H9 (cell line): ENCODE measurements at regions not wholly inside any gene's neighbourhood (a gene's known extent, or its start where the extent isn't known, plus 50 kb on each side); places are given as distances from the start of the nearest gene placed in this dataset.

Source experiments
- DNase-seq: peaks from one replicate; pipeline ENCODE4 v3.0.0-alpha.2; 2017
- H2AFZ ChIP-seq: one replicate; pipeline ENCODE4 v1.6.1; 2013; ENCODE audit warnings: mild to moderate bottlenecking, low read length, control low read depth, moderate library complexity
- H2AK5ac ChIP-seq: 2 replicates; pipeline ENCODE4 v1.6.1; 2013; ENCODE audit warnings: low read length, control low read depth, mixed read lengths; ENCODE audit not compliant: insufficient read length
- H2BK120ac ChIP-seq: one replicate; pipeline ENCODE4 v1.6.1; 2013; ENCODE audit warnings: low read depth, mild to moderate bottlenecking, low read length, control low read depth, inconsistent platforms; ENCODE audit not compliant: poor library complexity, severe bottlenecking
- H2BK12ac ChIP-seq: 2 replicates; pipeline ENCODE4 v1.6.1; 2013; ENCODE audit warnings: low read length, control low read depth, mixed read lengths, low read depth; ENCODE audit not compliant: insufficient read length
- H2BK15ac ChIP-seq: 2 replicates; pipeline ENCODE4 v1.6.1; 2013; ENCODE audit warnings: low read depth, low read length, control low read depth
- H2BK20ac ChIP-seq: one replicate; pipeline ENCODE4 v1.6.1; 2013; ENCODE audit warnings: low read depth, mild to moderate bottlenecking, low read length, control low read depth, inconsistent platforms; ENCODE audit not compliant: poor library complexity, severe bottlenecking
- H2BK5ac ChIP-seq: 2 replicates; pipeline ENCODE4 v1.6.1; 2013; ENCODE audit warnings: low read length, control low read depth, mixed read lengths; ENCODE audit not compliant: insufficient read length
- H3K14ac ChIP-seq: 2 replicates; pipeline ENCODE4 v1.6.1; 2013; ENCODE audit warnings: low read length, control low read depth; ENCODE audit not compliant: insufficient read depth
- H3K18ac ChIP-seq: 2 replicates; pipeline ENCODE4 v1.6.1; 2013; ENCODE audit warnings: low read depth, mild to moderate bottlenecking, mixed read lengths, low read length, control low read depth; ENCODE audit not compliant: insufficient read length
- H3K23ac ChIP-seq: 2 replicates; pipeline ENCODE4 v1.6.1; 2013; ENCODE audit warnings: low read length, control low read depth, mixed read lengths, low read depth; ENCODE audit not compliant: insufficient read length
- H3K23me2 ChIP-seq: 2 replicates; pipeline ENCODE4 v1.6.1; 2013; ENCODE audit warnings: low read depth, mild to moderate bottlenecking, mixed read lengths, low read length, control low read depth; ENCODE audit not compliant: insufficient read length, poor library complexity, severe bottlenecking
- H3K27ac ChIP-seq: 2 replicates; pipeline ENCODE4 v1.5.1; 2013; ENCODE audit warnings: low read length, control low read depth, mixed read lengths, low read depth; ENCODE audit not compliant: insufficient read length
- H3K27me3 ChIP-seq: 2 replicates; pipeline ENCODE4 v1.6.1; 2013; ENCODE audit warnings: low read length, control low read depth, inconsistent platforms; ENCODE audit not compliant: insufficient read depth
- H3K4ac ChIP-seq: 2 replicates; pipeline ENCODE4 v1.6.1; 2013; ENCODE audit warnings: low read depth, mild to moderate bottlenecking, control low read depth, inconsistent platforms, low read length, moderate library complexity
- H3K4me1 ChIP-seq: 2 replicates; pipeline ENCODE4 v1.6.1; 2013; ENCODE audit warnings: low read length, control low read depth, inconsistent platforms; ENCODE audit not compliant: insufficient read depth
- H3K4me2 ChIP-seq: 2 replicates; pipeline ENCODE4 v1.6.1; 2013; ENCODE audit warnings: low read length, control low read depth, mixed read lengths; ENCODE audit not compliant: insufficient read length, insufficient read depth
- H3K56ac ChIP-seq: 2 replicates; pipeline ENCODE4 v1.6.1; 2013; ENCODE audit warnings: low read depth, mild to moderate bottlenecking, mixed read lengths, low read length, control low read depth; ENCODE audit not compliant: insufficient read length
- H3K79me1 ChIP-seq: 2 replicates; pipeline ENCODE4 v1.6.1; 2013; ENCODE audit warnings: low read depth, mild to moderate bottlenecking, moderate library complexity, low read length, control low read depth, inconsistent platforms; ENCODE audit not compliant: insufficient read depth, poor library complexity, severe bottlenecking
- H3K79me2 ChIP-seq: 2 replicates; pipeline ENCODE4 v1.6.1; 2013; ENCODE audit warnings: low read length, control low read depth, inconsistent platforms; ENCODE audit not compliant: insufficient read depth
- H3K9ac ChIP-seq: 2 replicates; pipeline ENCODE4 v1.6.1; 2013; ENCODE audit warnings: low read length, control low read depth, mixed read lengths; ENCODE audit not compliant: insufficient read length; ENCODE audit errors: extremely low read depth
- H3K9me3 ChIP-seq: one replicate; pipeline ENCODE4 v1.6.1; 2013; ENCODE audit warnings: low read depth, low read length, inconsistent platforms; ENCODE audit not compliant: control insufficient read depth
- H3T11ph ChIP-seq: one replicate; pipeline ENCODE4 v1.6.1; 2013; ENCODE audit warnings: mild to moderate bottlenecking, low read length, control low read depth, inconsistent platforms
- H4K20me1 ChIP-seq: one replicate; pipeline ENCODE4 v1.6.1; 2013; ENCODE audit not compliant: control insufficient read depth, insufficient read length, insufficient read depth
- H4K5ac ChIP-seq: 2 replicates; pipeline ENCODE4 v1.6.1; 2013; ENCODE audit warnings: low read depth, mild to moderate bottlenecking, mixed read lengths, low read length, control low read depth; ENCODE audit not compliant: insufficient read length
- H4K8ac ChIP-seq: replicated peaks from 2 replicates; pipeline ENCODE4 v1.6.1; 2013; ENCODE audit warnings: low read length, control low read depth, mixed read lengths, low read depth; ENCODE audit not compliant: insufficient read length
- H4K91ac ChIP-seq: 2 replicates; pipeline ENCODE4 v1.6.1; 2013; ENCODE audit warnings: low read depth, mild to moderate bottlenecking, moderate library complexity, mixed read lengths, low read length, control low read depth; ENCODE audit not compliant: insufficient read length
- H3K27ac Mint-ChIP-seq, 3 experiments: 2 replicates in 2 of 3; 3 replicates in 1 of 3; pipeline ENCODE4 v1.8.0; 2020 to 2021; ENCODE audit warnings: mixed read lengths in 3 of 3, mild to moderate bottlenecking in 1 of 3, moderate library complexity in 1 of 3
- H3K27me3 Mint-ChIP-seq: 2 replicates; pipeline ENCODE4 v1.8.0; 2021; ENCODE audit warnings: low read depth, mild to moderate bottlenecking, moderate library complexity, mixed read lengths
- H3K36me3 Mint-ChIP-seq, 3 experiments: 2 replicates in 2 of 3; 3 replicates in 1 of 3; pipeline ENCODE4 v1.8.0; 2020 to 2021; ENCODE audit warnings: low read depth in 3 of 3, mixed read lengths in 3 of 3; ENCODE audit not compliant: insufficient read depth in 1 of 3
- H3K4me1 Mint-ChIP-seq, 2 experiments: 2 replicates each; pipeline ENCODE4 v1.8.0; 2020; ENCODE audit warnings: mixed read lengths in 2 of 2
- H3K4me3 Mint-ChIP-seq, 2 experiments: 2 replicates in 1 of 2; 3 replicates in 1 of 2; pipeline ENCODE4 v1.8.0; 2020 to 2021; ENCODE audit warnings: mild to moderate bottlenecking in 2 of 2, mixed read lengths in 2 of 2, moderate library complexity in 1 of 2
- H3K9me3 Mint-ChIP-seq, 2 experiments: 2 replicates in 1 of 2; 3 replicates in 1 of 2; pipeline ENCODE4 v1.8.0; 2020; ENCODE audit warnings: mild to moderate bottlenecking in 2 of 2, mixed read lengths in 2 of 2, moderate library complexity in 1 of 2
- WGBS: extraction: QIAGEN DNeasy Blood & Tissue Kit; methylation state at CpG from one replicate; pipeline ENCODE4 v1.1.7; 2013; ENCODE audit warnings: missing lambda C conversion rate, low lambda C conversion rate, mixed read lengths; ENCODE audit not compliant: insufficient read length; ENCODE audit errors: extremely low coverage; 5-methylcytosine and 5-hydroxymethylcytosine counted together
- TF ChIP-seq, protein P1 (sequence below): fragments of 200-600 bp; sonication (generic); conservative IDR thresholded peaks from 3 replicates; pipeline ENCODE4 v1.8.0; 2021; ENCODE audit warnings: antibody characterized with exemption, mild to moderate bottlenecking

DNA sequence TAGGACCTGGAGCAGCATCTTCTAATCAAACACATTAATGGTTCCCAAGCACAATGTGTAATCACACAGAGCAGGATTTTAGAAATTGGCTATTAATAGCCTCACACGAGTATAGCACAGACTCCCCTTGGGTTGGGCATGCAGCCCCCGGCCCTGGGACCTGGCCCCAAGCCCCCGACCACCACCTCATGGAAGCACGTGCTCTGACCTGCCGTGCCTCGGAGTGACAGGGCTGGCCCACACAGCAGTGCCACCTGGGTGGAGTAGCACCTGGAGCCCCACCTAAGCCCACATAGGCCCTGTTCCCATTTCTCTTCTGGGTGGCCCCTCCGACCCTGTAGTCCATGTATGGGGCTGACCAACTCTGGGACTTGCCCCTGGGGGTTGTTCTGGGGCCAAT, 171.8 kb downstream of the TTLL2 start:
- Histone ChIP-seq H3K4me1 (0 out of 2 replicates have a peak, but pooled peaks cover 4% of the 10 kb centered on the region), H3K79me2 (no peaks in the 10 kb centered on the region), H3K79me1 (no peaks in the 10 kb centered on the region), H4K20me1 (no peaks in the 10 kb centered on the region), H2BK120ac (no peak overlapping the region), H2BK20ac (no peak overlapping the region), H3K23ac (no peak overlapping the region), H3T11ph (no peak overlapping the region), H3K23me2 (no peaks in the 10 kb centered on the region), H3K18ac (no peak overlapping the region), H3K9ac (no peak overlapping the region), H4K8ac (no peak overlapping the region), H4K5ac (no peak overlapping the region), H2BK12ac (no peak overlapping the region), H3K4me2 (no peak overlapping the region), H2BK15ac (no peak overlapping the region), H3K4ac (no peak overlapping the region), H2AFZ (no peak overlapping the region), H3K27me3 (no peaks in the 10 kb centered on the region), H2AK5ac (no peak overlapping the region), H3K56ac (no peak overlapping the region), H3K14ac (no peak overlapping the region), H4K91ac (no peak overlapping the region), H3K27ac (no peak overlapping the region), H2BK5ac (no peak overlapping the region), H3K9me3 (no peaks in the 10 kb centered on the region)
- Mint-ChIP-seq H3K4me3 (no peak overlapping the region), H3K27me3 (peaks cover 2% of the 10 kb centered on the region), H3K4me1 (peaks cover 22 to 47% of the 10 kb centered on the region in 2 experiments), H3K36me3 (no peaks in the 10 kb centered on the region), H3K9me3 (peaks cover 0 to 10% of the 10 kb centered on the region in 2 experiments; a peak in 3 of 5 replicates), H3K27ac (no peak overlapping the region)
- WGBS: no CpG with 5 or more reads among the region's 7 CpGs
- DNase-seq: no peak
- TF ChIP-seq, protein P1, sequence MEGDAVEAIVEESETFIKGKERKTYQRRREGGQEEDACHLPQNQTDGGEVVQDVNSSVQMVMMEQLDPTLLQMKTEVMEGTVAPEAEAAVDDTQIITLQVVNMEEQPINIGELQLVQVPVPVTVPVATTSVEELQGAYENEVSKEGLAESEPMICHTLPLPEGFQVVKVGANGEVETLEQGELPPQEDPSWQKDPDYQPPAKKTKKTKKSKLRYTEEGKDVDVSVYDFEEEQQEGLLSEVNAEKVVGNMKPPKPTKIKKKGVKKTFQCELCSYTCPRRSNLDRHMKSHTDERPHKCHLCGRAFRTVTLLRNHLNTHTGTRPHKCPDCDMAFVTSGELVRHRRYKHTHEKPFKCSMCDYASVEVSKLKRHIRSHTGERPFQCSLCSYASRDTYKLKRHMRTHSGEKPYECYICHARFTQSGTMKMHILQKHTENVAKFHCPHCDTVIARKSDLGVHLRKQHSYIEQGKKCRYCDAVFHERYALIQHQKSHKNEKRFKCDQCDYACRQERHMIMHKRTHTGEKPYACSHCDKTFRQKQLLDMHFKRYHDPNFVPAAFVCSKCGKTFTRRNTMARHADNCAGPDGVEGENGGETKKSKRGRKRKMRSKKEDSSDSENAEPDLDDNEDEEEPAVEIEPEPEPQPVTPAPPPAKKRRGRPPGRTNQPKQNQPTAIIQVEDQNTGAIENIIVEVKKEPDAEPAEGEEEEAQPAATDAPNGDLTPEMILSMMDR: no peak
